H1 (cell line): ENCODE measurements at regions not wholly inside any gene's neighbourhood (a gene's known extent, or its start where the extent isn't known, plus 50 kb on each side); places are given as distances from the start of the nearest gene placed in this dataset.

Experiments used
- CTCF ChIA-PET: fragments of 300-600 bp; sonication (Branson Sonifier 250); formaldehyde crosslinking; loops from one replicate; lab custom pipeline; 2021; ENCODE audit not compliant: partially characterized antibody; lab: Charles Lee
- POLR2A ChIA-PET: fragments of 300-600 bp; sonication (Branson Sonifier 250); formaldehyde crosslinking; loops from one replicate; lab custom pipeline; 2021; ENCODE audit warnings: inconsistent platforms; ENCODE audit not compliant: partially characterized antibody; lab: Charles Lee
- DNase-seq, 2 experiments: peaks; one replicate each; pipeline versions ENCODE4 v3.0.0 to v3.0.0-alpha.2; 2010 to 2022; ENCODE audit warnings: low spot score in 2 of 2, low read depth in 1 of 2, mixed read lengths in 1 of 2
- FAIRE-seq: peaks from 2 replicates; lab custom pipeline; 2011; peaks lifted over from hg19 to GRCh38; lab: Jason Lieb, UNC
- H2AFZ ChIP-seq: 2 replicates; pipeline ENCODE4 v1.8.1; 2012; ENCODE audit warnings: low read length, inconsistent platforms
- H2AK5ac ChIP-seq: 2 replicates; pipeline ENCODE4 v1.6.1; 2013; ENCODE audit warnings: low read depth, low read length
- H2BK120ac ChIP-seq: replicated peaks from 2 replicates; pipeline ENCODE3; 2013; ENCODE audit warnings: low read depth, low read length, inconsistent platforms
- H2BK12ac ChIP-seq: 2 replicates; pipeline ENCODE4 v1.6.1; 2013; ENCODE audit warnings: low read depth, low read length
- H2BK15ac ChIP-seq: 2 replicates; pipeline ENCODE4 v1.6.1; 2013; ENCODE audit warnings: low read length
- H2BK20ac ChIP-seq: 2 replicates; pipeline ENCODE4 v1.6.1; 2013; ENCODE audit warnings: low read length
- H2BK5ac ChIP-seq: 2 replicates; pipeline ENCODE4 v1.6.1; 2013; ENCODE audit warnings: low read depth, low read length
- H3K14ac ChIP-seq: 2 replicates; pipeline ENCODE4 v1.6.1; 2013; ENCODE audit warnings: inconsistent platforms; ENCODE audit not compliant: insufficient read length
- H3K18ac ChIP-seq: 2 replicates; pipeline ENCODE4 v1.6.1; 2013; ENCODE audit warnings: low read length; ENCODE audit errors: extremely low read depth
- H3K23ac ChIP-seq: 2 replicates; pipeline ENCODE4 v1.6.1; 2013; ENCODE audit warnings: inconsistent platforms; ENCODE audit not compliant: insufficient read length
- H3K23me2 ChIP-seq: 2 replicates; pipeline ENCODE4 v1.6.1; 2013; ENCODE audit warnings: low read depth, low read length
- H3K27ac ChIP-seq: 2 replicates; pipeline ENCODE4 v1.6.1; 2011; ENCODE audit warnings: low read depth, low read length, inconsistent platforms
- H3K27me3 ChIP-seq, 4 experiments: replicated peaks in 1 of 4; 1 replicate in 1 of 4; 2 replicates in 3 of 4; pipeline versions ENCODE4 v1.6.1 to v1.8.1; 2011 to 2013; ENCODE audit warnings: low read length in 3 of 4, mild to moderate bottlenecking in 3 of 4, inconsistent platforms in 2 of 4, mixed read lengths in 2 of 4, moderate library complexity in 1 of 4; ENCODE audit not compliant: control insufficient read depth in 3 of 4, insufficient read depth in 3 of 4; ENCODE audit errors: extremely low read depth in 1 of 4
- H3K36me3 ChIP-seq, 4 experiments: 2 replicates each; pipeline versions ENCODE4 v1.6.1 to v1.8.1; 2011 to 2013; ENCODE audit warnings: mild to moderate bottlenecking in 4 of 4, low read length in 3 of 4, moderate library complexity in 2 of 4, control low read depth in 1 of 4, inconsistent platforms in 1 of 4; ENCODE audit not compliant: insufficient read depth in 4 of 4, control insufficient read depth in 2 of 4
- H3K4ac ChIP-seq: replicated peaks from 2 replicates; pipeline ENCODE3; 2013; ENCODE audit warnings: low read length, low read depth, mixed read lengths, inconsistent platforms; ENCODE audit not compliant: insufficient read length
- H3K4me1 ChIP-seq, 4 experiments: replicated peaks in 1 of 4; 1 replicate in 1 of 4; 2 replicates in 3 of 4; pipeline versions ENCODE4 v1.6.1 to v1.8.1; 2011 to 2013; ENCODE audit warnings: low read length in 3 of 4, inconsistent platforms in 2 of 4, mixed read lengths in 1 of 4; ENCODE audit not compliant: insufficient read depth in 4 of 4, control insufficient read depth in 3 of 4
- H3K4me2 ChIP-seq, 2 experiments: 2 replicates each; pipeline versions ENCODE4 v1.6.1 to v1.8.1; 2011 to 2013; ENCODE audit warnings: low read depth in 2 of 2, low read length in 2 of 2, control low read depth in 1 of 2, inconsistent platforms in 1 of 2, mild to moderate bottlenecking in 1 of 2; ENCODE audit not compliant: insufficient read depth in 1 of 2
- H3K4me3 ChIP-seq, 4 experiments: fragments of 200-600, 300-600 bp in 1 of 4; sonication (generic), shearing (Covaris generic), sonication (Bioruptor Twin) in 1 of 4; 2 replicates each; pipeline versions ENCODE4 v1.5.1 to v1.8.1; 2011 to 2016; ENCODE audit warnings: low read length in 4 of 4, low read depth in 3 of 4, control low read depth in 2 of 4, inconsistent platforms in 2 of 4, mild to moderate bottlenecking in 2 of 4, mixed read lengths in 1 of 4, moderate library complexity in 1 of 4; ENCODE audit not compliant: insufficient read depth in 2 of 4; ENCODE audit errors: extremely low read depth in 1 of 4
- H3K56ac ChIP-seq: replicated peaks from 2 replicates; pipeline ENCODE3; 2013; ENCODE audit warnings: low read depth, mild to moderate bottlenecking, mixed read lengths, low read length, inconsistent platforms; ENCODE audit not compliant: insufficient read length
- H3K79me1 ChIP-seq: 2 replicates; pipeline ENCODE4 v1.6.1; 2013; ENCODE audit warnings: low read depth, low read length, control low read depth
- H3K79me2 ChIP-seq, 2 experiments: 2 replicates each; pipeline versions ENCODE4 v1.6.1 to v1.8.1; 2012 to 2013; ENCODE audit warnings: low read length in 2 of 2, mild to moderate bottlenecking in 2 of 2, inconsistent platforms in 1 of 2; ENCODE audit not compliant: insufficient read depth in 2 of 2, control insufficient read depth in 1 of 2
- H3K9ac ChIP-seq, 4 experiments: replicated peaks in 1 of 4; 1 replicate in 1 of 4; 2 replicates in 3 of 4; pipeline versions ENCODE4 v1.6.1 to v1.8.1; 2011 to 2013; ENCODE audit warnings: low read depth in 3 of 4, low read length in 3 of 4, control low read depth in 2 of 4, mild to moderate bottlenecking in 2 of 4, moderate library complexity in 2 of 4, inconsistent platforms in 1 of 4; ENCODE audit errors: extremely low read depth in 1 of 4
- H3K9me3 ChIP-seq, 2 experiments: 2 replicates each; pipeline versions ENCODE4 v1.6.1 to v1.8.1; 2012 to 2013; ENCODE audit warnings: mild to moderate bottlenecking in 2 of 2, moderate library complexity in 2 of 2, control low read depth in 1 of 2, inconsistent platforms in 1 of 2, low read depth in 1 of 2, low read length in 1 of 2, mixed read lengths in 1 of 2; ENCODE audit not compliant: insufficient read depth in 2 of 2
- H4K20me1 ChIP-seq, 2 experiments: replicated peaks in 1 of 2; 2 replicates each; pipeline versions ENCODE3 to v1.8.1; 2011 to 2013; ENCODE audit warnings: inconsistent platforms in 2 of 2, low read length in 2 of 2, mild to moderate bottlenecking in 1 of 2; ENCODE audit not compliant: insufficient read depth in 2 of 2, control insufficient read depth in 1 of 2
- H4K5ac ChIP-seq: 2 replicates; pipeline ENCODE4 v1.6.1; 2013; ENCODE audit warnings: low read length, low read depth, mixed read lengths, inconsistent platforms; ENCODE audit not compliant: insufficient read length
- H4K8ac ChIP-seq: 2 replicates; pipeline ENCODE4 v1.8.0; 2013; ENCODE audit warnings: mild to moderate bottlenecking, moderate library complexity, low read length, inconsistent platforms; ENCODE audit not compliant: insufficient read depth; ENCODE audit errors: extremely low read depth
- H4K91ac ChIP-seq: replicated peaks from 2 replicates; pipeline ENCODE3; 2013; ENCODE audit warnings: low read length, mixed read lengths, inconsistent platforms; ENCODE audit not compliant: insufficient read length
- CTCF ChIP-seq, 3 experiments: IDR thresholded peaks; 1 replicate in 2 of 3; 2 replicates in 1 of 3; pipeline versions ENCODE4 v1.5.1 to v1.6.1; 2011; ENCODE audit warnings: low read length in 3 of 3, mild to moderate bottlenecking in 3 of 3, inconsistent platforms in 2 of 3, low read depth in 1 of 3, moderate library complexity in 1 of 3; ENCODE audit not compliant: insufficient read depth in 1 of 3; ENCODE audit errors: control extremely low read depth in 1 of 3
- JUN ChIP-seq: IDR thresholded peaks from 2 replicates; pipeline ENCODE4 v1.6.1; 2011; ENCODE audit warnings: low read depth, mild to moderate bottlenecking, improper control_type of control experiment, low read length
- RNF2 ChIP-seq: fragments of 200-900, 300-1000 bp; sonication (generic); IDR thresholded peaks from 2 replicates; pipeline ENCODE4 v1.7.1; 2016; ENCODE audit warnings: borderline replicate concordance, low read depth, mild to moderate bottlenecking, antibody characterized with exemption, low read length; ENCODE audit not compliant: poor library complexity, severe bottlenecking; ENCODE audit errors: missing control alignments
- USF2 ChIP-seq: IDR thresholded peaks from 2 replicates; pipeline ENCODE4 v1.6.1; 2011; ENCODE audit warnings: low read length, improper control_type of control experiment
- WGBS, 2 experiments: shearing (Covaris generic) in 1 of 2; methylation state at CpG; one replicate each; pipeline versions ENCODE4 v1.1.6 to v1.1.7; 2013 to 2015; ENCODE audit warnings: low lambda C conversion rate in 2 of 2, mixed read lengths in 2 of 2, inconsistent platforms in 1 of 2, low coverage in 1 of 2, missing lambda C conversion rate in 1 of 2; ENCODE audit not compliant: insufficient replicate concordance in 2 of 2, insufficient coverage in 1 of 2, insufficient read length in 1 of 2; ENCODE audit errors: extremely low coverage in 1 of 2, missing lambda C conversion rate in 1 of 2; 5-methylcytosine and 5-hydroxymethylcytosine counted together

GRCh38 chr2:118582058-118582457 is 265.4 kb downstream of the EN1 start:
- Histone ChIP-seq H4K20me1 (no peaks in the 10 kb centered on the region), H3K14ac (no peak overlapping the region), H3K79me1 (no peaks in the 10 kb centered on the region), H2AFZ (no peak overlapping the region), H4K5ac (no peak overlapping the region), H2BK15ac (no peak overlapping the region), H3K23ac (no peak overlapping the region), H4K8ac (no peak overlapping the region), H3K36me3 (no peaks in the 10 kb centered on the region), H3K27ac (no peak overlapping the region), H3K4me2 (no peak overlapping the region), H3K9me3 (no peaks in the 10 kb centered on the region), H3K27me3 (peaks cover 0 to 1% (median 0%) of the 10 kb centered on the region in 4 experiments; a peak in 2 of 7 replicates), H3K4ac (no peak overlapping the region), H3K4me3 (no peak overlapping the region), H3K23me2 (no peaks in the 10 kb centered on the region), H2BK120ac (no peak overlapping the region), H4K91ac (no peak overlapping the region), H2BK12ac (no peak overlapping the region), H3K18ac (no peak overlapping the region), H3K56ac (no peak overlapping the region), H2AK5ac (peak overlapping the region; percentile 29; the same call in 1 of the 2 replicates), H2BK20ac (no peak overlapping the region), H3K9ac (no peak overlapping the region), H3K4me1 (0 out of 7 replicates have a peak, but pooled peaks cover 0 to 2% (median 0%) of the 10 kb centered on the region in 4 experiments), H2BK5ac (no peak overlapping the region), H3K79me2 (no peaks in the 10 kb centered on the region)
- no peak for DNase-seq
- ChIA-PET POLR2A (no interaction called here), CTCF (interaction anchor here (0.7 kb wide), 1 partner anchor 28 kb away, joined by 3 read pairs; no protein-coding TSS in a partner anchor)
- no peak for FAIRE-seq
- WGBS, 2 experiments = 97% methylated on average over 4 of the region's 4 CpGs; no CpG with 5 or more reads in 1 of the 2 experiments
- TF ChIP-seq JUN (no peak), CTCF (IDR thresholded peaks at IDR 0.05; ENCODE audit: control extremely low read depth in 1 of 3, insufficient read depth in 1 of 3, low read depth in 1 of 3, low read length in 3 of 3) (no peak), USF2 (no peak), RNF2 (no peak)
